ENCODE measurements at regions not wholly inside any gene's neighbourhood (a gene's known extent, or its start where the extent isn't known, plus 50 kb on each side); places are given as distances from the start of the nearest gene placed in this dataset.

- H3K27ac Mint-ChIP-seq: no peak overlapping the region
- peaks cover 15% of the 10 kb centered on the region for H3K9me3 Mint-ChIP-seq
- no peak for DNase-seq (ENCODE audit: low spot score in 2 of 2, unreplicated experiment in 2 of 2)
- H3K4me1 Mint-ChIP-seq: no peaks in the 10 kb centered on the region
- H3K36me3 Mint-ChIP-seq: no peaks in the 10 kb centered on the region
- no peak for TF ChIP-seq CTCF (IDR thresholded peaks at IDR 0.05; ENCODE audit: unreplicated experiment)
- H3K27me3 Mint-ChIP-seq (ENCODE audit: low read depth): no peaks in the 10 kb centered on the region
- no peak overlapping the region for H3K4me3 Mint-ChIP-seq
Observed at GRCh38 chr4:111228396-111228795, 605.5 kb upstream of the PITX2 start.

- DNase-seq (ENCODE audit: low spot score in 2 of 2, unreplicated experiment in 2 of 2): no peak
- no peak overlapping the region for H3K4me3 Mint-ChIP-seq
- no peaks in the 10 kb centered on the region for H3K27me3 Mint-ChIP-seq (ENCODE audit: low read depth)
- H3K36me3 Mint-ChIP-seq: no peaks in the 10 kb centered on the region
- no peak overlapping the region for H3K27ac Mint-ChIP-seq
- peaks cover 15% of the 10 kb centered on the region for H3K9me3 Mint-ChIP-seq
- no peak for TF ChIP-seq CTCF (IDR thresholded peaks at IDR 0.05; ENCODE audit: unreplicated experiment)
- H3K4me1 Mint-ChIP-seq: no peaks in the 10 kb centered on the region
Observed at GRCh38 chr4:111228874-111229273, 606.0 kb upstream of the PITX2 start.

- Mint-ChIP-seq H3K4me1 (peaks cover 10% of the 10 kb centered on the region), H3K27ac (no peak overlapping the region), H3K4me3 (no peak overlapping the region), H3K9me3 (peaks cover 15% of the 10 kb centered on the region), H3K36me3 (no peaks in the 10 kb centered on the region), H3K27me3 (ENCODE audit: low read depth) (no peaks in the 10 kb centered on the region)
- no peak for TF ChIP-seq CTCF (IDR thresholded peaks at IDR 0.05; ENCODE audit: unreplicated experiment)
- no peak for DNase-seq (ENCODE audit: low spot score in 2 of 2, unreplicated experiment in 2 of 2)
Observed at GRCh38 chr4:111230265-111230664, 607.4 kb upstream of the PITX2 start.

- Mint-ChIP-seq H3K4me1 (peaks cover 16% of the 10 kb centered on the region), H3K36me3 (no peaks in the 10 kb centered on the region), H3K27ac (no peak overlapping the region), H3K27me3 (ENCODE audit: low read depth) (no peaks in the 10 kb centered on the region), H3K4me3 (no peak overlapping the region), H3K9me3 (peaks cover 15% of the 10 kb centered on the region)
- no peak for TF ChIP-seq CTCF (IDR thresholded peaks at IDR 0.05; ENCODE audit: unreplicated experiment)
- no peak for DNase-seq (ENCODE audit: low spot score in 2 of 2, unreplicated experiment in 2 of 2)
Observed at GRCh38 chr4:111231281-111231680, 608.4 kb upstream of the PITX2 start.

- no peak overlapping the region for H3K27ac Mint-ChIP-seq
- DNase-seq (ENCODE audit: low spot score in 2 of 2, unreplicated experiment in 2 of 2): no peak
- H3K9me3 Mint-ChIP-seq: peaks cover 11% of the 10 kb centered on the region
- no peak for TF ChIP-seq CTCF (IDR thresholded peaks at IDR 0.05; ENCODE audit: unreplicated experiment)
- H3K4me1 Mint-ChIP-seq: peaks cover 17% of the 10 kb centered on the region
- H3K27me3 Mint-ChIP-seq (ENCODE audit: low read depth): no peaks in the 10 kb centered on the region
- no peaks in the 10 kb centered on the region for H3K36me3 Mint-ChIP-seq
- no peak overlapping the region for H3K4me3 Mint-ChIP-seq
Observed at GRCh38 chr4:111234939-111235338, 612.1 kb upstream of the PITX2 start.

- Mint-ChIP-seq H3K27ac (no peak overlapping the region), H3K27me3 (ENCODE audit: low read depth) (no peaks in the 10 kb centered on the region), H3K9me3 (no peaks in the 10 kb centered on the region), H3K4me1 (peaks cover 38% of the 10 kb centered on the region), H3K4me3 (no peak overlapping the region), H3K36me3 (no peaks in the 10 kb centered on the region)
- TF ChIP-seq CTCF (IDR thresholded peaks at IDR 0.05; ENCODE audit: unreplicated experiment): no peak
- DNase-seq (ENCODE audit: low spot score in 2 of 2, unreplicated experiment in 2 of 2): no peak
Observed at GRCh38 chr4:111263836-111264235, 641.0 kb upstream of the PITX2 start.
